ENCODE measurements at regions not wholly inside any gene's neighbourhood (a gene's known extent, or its start where the extent isn't known, plus 50 kb on each side); places are given as distances from the start of the nearest gene placed in this dataset.
A peak's percentile ranks its signal among the peaks of the same experiment; 100 is the strongest.

DNA sequence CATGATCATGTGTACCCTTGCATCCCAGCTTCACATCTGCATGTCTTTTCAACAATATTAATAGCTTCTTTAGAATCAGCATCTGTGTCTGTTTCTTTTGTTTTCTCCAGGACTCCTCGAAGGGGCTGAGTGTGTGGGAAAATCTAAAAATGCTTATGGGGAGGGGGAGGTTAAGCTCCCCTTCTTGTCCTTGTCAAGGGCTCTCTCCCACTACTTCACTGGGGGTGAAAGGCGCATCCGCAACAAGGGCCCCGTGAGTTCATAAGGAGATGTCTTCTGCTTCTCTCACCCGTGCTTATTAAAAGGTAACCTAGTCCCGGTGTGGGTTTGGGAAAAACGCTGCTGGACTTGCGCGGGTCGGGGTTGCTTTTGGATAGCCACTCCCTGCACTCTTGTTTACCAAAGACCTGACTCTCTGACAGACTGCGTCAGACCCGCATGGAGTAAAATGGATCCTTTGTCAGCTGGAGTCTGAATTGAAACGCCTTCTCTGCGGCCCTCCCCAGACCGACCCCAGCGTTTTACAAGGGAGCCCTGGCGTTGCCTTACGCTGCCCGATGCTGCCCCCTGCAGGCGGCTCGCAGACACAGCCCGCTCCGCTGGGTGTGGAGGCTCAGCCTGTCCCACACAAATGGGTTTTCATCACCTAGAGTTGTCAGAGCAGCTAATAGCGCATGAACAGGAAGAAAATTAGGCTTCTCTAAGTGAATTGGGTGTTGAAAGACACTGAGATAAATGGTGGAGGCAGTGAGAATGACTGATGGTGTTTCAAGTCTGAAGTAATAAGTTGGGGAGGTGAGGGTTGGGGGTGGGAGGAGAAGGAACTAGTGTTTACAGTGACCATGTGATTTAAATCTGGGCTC, 53.8 kb downstream of the IER5 start:
- DNase-seq, result peak; percentile 73

DNA sequence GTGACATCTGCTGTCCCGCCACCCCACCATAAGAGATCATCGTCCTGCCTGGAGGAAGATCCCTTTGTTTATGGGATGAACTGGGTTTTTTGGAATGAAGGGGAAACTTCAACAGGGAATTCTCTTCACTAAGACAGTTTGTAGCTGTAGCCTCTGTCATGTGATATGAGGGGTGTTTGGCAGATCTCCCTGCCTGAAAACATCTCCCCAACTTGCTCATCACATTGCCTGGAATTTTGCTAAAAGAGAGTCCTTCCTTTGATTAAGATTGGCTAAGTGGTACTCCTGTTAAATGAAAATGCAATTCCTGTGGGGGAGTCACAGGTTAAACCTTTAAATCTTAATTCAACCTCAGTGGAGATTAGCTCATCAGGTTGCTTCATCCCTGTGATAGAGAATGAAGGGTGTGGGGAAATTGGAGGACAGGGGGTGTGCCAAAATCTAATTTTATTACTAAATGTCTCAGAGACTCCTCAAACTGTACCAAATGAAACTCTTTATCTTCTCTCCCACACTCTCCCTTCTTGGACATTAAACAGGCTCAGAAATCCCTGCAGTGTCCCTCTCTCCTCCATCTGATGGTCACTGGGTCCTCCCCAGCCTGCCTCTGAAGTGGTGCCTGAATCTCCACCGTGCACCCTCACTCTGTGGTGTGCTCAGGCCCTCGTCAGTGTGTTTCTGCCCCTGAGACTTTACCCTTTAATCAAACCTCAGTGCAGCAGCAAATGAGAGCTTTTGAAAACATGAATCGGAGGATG, 54.8 kb downstream of the IER5 start:
- no peak for DNase-seq

DNA sequence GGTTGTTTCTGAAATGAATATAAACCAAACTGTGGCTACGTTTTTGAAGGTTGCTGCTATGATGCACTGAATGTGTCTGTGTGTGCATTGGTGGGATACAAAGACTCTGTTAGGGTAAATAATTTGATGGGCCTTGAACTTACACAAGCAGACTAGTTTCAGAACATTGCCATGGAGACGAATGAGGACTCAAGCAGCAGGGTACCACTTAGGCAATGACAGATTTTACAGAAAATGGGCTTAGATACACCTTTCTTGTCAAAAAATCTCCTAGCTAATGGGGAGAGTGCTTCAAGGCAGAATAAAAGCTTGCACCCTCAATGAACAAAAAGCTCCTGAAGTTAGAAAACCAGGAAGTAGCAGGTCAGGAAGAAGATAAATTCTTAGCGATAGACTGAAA, 55.7 kb downstream of the IER5 start:
- DNase-seq, result no peak

DNA sequence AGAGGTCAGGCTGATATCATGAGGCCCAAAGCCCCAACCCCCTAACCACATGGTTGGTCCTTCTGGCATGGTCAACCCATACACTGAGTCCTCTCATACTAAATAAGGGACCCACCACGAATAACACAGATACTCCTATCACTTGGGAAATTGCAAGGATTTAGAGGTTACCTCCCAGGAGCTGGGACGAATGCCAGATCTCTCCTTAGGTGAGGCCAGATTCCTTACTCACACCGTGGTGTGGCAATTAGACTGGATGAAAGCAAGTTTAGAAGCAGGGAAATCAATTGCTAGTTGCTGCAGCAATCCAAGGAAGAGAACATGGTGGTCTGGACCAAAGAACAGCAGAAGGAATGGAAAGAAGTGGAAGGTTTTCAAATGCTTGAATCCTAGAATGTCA, 60.1 kb downstream of the IER5 start:
- DNase-seq, result no peak

DNA sequence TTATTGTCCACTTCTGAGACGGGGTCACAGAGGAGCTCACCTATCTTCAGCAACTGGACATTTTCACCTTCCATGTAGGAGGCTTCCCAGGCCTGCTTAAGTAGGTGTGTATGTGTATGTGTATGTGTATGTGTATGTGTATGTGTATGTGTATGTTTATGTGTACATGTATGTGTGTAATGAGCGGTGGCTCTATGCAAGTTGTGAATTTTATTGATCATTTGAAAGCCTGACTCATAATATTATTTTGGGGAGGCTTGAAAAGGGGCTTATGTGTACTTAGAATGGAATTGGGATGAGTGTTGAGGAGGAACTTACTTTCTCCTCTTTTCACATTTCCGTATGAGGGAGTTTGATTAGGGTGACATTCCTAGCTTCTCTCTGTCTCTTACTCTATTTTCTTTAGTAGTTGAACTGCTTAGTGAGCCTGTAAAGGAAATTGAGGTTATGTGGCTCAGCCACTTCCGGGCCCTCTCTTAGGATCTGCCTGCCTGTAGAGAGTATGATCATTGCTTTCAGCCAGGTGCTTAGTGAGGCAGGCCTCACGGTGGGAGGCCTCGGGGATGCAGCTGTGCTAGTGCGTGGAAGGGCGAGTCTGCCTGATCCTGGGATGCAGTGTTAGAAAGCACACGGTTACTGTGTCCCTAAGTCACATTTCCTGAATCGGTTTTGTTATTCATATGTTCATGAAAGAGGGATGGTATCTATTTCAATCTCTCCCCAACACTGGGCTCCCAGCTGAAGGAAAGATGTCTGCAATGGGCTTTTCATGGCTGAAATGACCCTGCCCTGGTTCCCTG, 61.0 kb downstream of the IER5 start:
- DNase-seq, result peak; percentile 80

DNA sequence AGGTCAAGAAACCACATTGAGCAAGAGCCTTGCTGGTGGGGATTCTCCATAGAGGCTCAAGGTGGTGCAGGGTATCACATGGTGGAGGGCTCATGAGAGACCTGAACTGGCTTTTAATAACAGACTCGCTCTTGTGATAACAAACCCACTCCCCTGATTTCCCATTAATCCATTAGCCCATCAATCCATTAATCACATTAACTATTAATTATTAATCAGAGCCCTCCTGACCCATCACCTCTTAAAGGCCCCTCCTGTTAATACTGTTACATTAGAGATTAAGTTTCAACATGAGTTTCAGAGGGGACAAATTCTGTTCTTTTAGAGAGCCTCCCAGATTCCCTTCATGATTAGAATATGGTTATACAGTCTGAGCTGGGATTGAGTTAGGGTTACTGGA, 61.8 kb downstream of the IER5 start:
- DNase-seq, result no peak

DNA sequence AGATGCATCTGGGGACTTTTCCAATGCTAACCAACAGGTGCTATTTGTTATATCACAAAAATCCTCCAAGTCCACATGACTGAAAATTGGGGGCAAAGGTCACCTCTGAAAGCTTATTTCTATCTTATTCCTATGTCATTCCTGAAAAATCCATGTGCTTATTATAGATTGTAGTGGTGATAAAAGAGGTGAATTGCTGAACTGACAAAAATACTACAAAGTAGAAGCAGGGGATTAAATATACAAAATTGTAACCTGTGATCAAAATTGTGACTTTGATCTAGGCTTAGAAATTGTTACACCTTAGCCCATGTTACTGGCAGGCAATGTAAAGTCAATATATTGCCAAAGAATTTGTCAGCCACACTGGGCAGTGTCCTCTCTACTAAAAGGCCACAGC, 62.3 kb downstream of the IER5 start:
- DNase-seq, result no peak

DNA sequence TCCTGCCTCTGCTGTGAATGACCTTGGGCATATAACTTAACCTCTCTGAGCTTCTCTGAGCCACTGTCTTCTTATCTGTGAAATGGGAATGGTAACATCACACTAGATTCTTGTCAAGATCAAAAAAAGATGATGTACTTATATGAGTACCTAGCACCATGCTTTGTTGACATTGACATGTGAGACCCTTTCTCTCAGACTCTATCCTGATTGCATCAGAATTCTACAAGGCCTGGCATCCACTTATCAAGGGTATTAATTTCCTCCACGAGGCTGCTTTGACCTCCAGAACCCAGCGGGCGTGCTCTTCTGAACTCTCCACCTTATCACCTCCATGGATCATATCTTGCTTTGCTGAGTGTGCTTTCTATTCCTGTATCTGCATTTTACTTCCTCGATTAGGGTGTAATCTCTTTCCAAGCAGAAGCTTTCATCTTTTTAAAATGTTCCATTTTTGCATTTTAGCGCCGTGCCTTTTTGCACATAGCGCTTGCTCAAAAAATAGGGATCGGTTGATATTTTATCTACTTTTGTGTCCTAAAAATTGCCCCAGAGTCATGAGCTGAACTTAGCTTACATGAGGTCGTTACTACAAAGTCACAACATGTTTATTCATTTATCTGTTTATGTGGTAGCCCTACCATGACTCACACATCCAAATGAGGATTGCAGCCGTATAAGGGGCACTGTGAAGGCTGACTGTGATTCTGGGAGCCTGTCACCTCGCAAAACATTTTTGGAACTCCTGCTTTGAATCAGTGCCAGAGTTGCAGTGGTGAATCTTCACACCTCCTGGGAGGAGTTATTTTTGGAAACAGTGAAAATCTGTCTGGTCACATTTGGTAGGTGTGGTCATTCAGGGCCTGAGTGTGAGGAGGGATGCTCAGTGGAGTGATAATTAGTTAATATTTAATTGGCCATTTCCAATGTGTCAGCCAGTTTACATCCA, 63.2 kb downstream of the IER5 start:
- no peak for DNase-seq

DNA sequence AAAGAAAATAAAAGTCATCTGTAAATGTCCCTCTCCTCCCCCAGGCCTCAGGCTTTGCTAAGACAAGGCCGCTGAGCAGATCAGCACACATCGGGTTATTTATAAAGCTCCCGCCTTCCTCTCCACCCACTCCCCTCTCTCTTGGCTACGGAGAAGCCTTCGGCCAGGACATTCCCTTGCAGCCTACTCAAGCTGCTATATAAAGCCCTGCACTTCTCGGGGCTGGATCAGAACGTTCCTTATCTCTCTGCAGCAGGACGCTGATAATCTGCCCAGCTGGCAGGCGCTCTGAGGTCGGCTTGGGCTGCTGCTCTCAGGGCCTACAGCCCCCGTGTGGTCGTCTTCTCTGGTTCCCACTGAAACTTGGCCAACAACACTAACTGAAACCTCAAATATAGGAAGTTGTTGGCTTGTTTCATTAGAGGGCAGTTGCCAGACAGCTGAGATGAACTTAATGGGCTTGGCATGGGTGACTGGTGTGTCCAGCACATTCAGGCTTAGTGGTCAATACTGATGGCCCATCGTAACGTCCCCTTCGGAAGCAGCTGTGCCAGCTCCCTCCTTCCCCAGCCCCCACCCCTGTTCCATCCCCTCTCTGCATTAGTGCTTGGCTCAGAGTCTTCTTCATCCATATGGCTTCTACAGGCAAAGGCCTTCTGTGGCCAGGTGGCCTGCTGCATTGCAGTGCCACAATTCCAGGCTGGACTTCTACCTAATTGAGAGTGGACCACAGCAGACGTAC, 64.6 kb downstream of the IER5 start:
- peak; percentile 92 for DNase-seq

DNA sequence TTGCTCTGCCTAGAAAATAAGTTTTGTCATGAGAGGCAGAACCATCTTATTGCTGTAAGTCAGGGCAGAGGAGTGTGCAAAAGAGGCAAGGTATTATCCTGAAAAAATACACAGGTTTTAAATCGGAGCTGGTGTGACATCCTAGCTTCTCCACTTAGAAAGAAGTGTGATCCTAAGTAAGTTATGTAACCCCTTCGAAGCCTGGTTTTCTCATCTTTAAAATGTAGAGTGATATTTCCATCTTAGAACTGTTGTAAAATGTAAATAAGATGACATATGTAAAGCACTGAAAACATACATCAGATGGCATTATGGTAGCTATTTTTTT, 65.1 kb downstream of the IER5 start:
- no peak for DNase-seq

DNA sequence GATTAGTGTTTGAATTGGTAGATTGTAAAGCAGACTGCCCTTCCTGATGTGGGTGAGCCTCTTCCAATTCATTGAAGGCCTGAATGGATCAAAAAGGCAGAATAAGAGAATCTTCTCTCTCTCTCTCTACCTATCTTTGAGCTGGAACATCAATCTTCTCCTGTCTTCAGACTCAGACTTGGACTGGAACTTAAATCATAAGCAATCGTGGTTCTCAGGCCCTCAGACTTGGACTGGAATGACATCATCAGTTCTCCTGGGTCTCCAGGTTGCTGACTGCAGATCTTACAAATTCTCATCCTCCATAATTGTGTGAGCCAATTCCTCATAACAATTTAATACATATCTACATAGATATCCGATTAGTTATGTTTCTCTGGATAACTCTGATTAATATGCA, 66.8 kb downstream of the IER5 start:
- no peak for DNase-seq

DNA sequence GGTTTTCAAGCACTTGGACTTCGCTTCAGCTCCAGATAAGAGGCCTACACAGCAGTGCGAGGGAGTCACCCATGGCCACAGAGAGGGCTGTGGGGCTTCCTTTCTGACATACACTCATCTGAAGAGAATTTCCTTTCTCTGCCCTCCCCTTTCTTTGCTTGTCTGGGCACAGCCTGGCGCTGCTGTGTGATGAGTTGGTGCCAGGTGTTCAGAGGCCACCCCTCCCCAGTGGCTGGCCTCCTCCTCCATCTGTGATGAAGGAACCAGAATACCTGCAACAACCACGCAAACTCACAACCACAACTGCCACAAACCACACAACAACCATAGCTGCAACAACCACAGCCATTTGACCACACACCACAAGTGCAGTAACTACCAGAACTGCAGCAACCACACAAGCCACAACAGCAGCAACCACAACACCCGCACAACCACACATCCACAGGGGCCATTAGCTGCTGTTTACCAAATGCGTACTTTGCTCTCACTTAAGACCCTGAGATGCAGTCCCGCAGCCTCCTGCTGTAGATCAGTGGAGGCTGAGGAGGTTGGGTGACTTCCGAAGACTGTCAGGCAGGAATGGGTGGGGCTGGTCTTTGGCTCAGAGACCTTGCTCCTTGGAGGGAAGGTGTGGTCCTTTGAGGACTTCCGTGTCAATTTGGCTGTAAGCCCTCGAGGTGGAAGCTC, 71.1 kb downstream of the IER5 start:
- peak; percentile 67 for DNase-seq

DNA sequence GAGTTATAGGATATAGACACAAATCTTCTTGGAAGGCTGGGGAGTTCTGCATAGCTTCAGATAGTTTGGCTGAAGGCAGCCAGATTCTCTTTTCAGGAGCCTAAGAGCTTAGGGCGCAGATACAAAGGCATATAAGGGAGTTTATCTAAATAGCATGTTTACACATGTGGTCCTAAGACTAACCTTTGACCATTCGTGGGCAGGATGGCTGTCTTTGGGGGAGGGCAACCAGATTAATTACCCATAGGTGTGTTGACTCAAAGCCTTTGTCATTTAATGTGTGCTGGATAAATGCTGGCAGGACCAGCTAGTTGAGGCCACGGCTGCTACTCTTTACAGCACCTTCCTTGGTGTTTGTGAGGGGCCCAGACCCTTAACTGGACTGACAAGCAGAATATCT, 71.8 kb downstream of the IER5 start:
- DNase-seq, result no peak

DNA sequence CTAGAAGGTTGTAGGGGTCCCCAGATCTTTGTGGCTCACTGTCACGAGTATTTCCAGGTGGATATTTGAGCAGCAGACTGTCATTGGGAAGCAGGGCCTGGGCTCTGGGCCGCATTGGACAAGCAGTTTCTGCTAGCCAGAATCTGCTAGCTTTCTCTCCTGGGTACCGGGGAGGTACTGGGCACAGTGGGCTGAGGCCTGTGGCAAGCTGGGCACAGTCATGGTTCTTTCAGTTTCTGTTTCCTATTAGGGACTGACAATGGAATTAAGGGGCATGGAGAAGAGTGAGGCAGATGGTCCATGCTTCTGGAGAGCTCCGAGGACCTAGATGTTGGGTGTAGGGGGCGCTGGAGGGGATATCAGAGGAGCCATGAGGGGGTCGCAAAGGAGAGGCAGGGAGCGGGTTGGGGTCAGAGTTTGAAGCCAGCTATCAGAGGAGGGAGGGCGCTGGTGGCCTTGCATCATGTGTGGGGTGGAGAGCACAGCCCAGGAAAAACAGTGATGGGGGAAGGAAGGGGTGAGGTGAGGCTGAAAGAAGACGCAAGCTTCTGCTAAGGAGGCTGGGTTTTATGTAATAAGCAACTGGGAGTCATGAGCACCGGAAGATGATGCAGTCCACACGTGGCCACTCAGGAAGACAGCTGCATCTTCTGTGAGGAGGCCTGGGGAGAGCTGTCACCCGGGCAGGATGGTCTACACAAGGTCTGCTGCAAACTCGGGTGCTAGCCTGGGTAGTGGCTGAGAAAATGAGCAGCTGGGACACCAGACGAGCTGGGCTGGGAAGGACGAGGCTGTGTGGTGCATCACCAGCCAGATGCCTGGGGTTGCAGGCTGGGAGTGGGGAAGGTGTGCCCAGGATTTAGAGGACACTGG, 72.7 kb downstream of the IER5 start:
- no peak for DNase-seq

DNA sequence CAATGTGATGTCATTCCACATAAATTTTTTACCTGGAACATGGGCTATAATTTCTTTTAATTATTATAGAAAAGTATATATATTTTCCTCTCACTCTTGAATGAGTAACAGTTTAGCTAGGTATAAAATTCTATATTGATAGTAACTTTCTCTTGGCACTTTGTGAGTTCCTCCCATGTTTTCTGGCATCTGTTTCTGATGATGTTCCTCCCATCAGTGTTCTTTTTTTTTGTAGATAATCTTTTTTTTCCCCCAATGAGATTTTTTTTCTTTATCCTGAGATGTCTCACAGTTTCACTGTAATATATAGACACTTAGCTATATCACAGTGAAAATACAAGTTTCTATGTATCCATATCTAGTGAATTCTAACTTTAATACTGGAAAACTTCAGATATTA, 75.2 kb downstream of the IER5 start:
- no peak for DNase-seq

DNA sequence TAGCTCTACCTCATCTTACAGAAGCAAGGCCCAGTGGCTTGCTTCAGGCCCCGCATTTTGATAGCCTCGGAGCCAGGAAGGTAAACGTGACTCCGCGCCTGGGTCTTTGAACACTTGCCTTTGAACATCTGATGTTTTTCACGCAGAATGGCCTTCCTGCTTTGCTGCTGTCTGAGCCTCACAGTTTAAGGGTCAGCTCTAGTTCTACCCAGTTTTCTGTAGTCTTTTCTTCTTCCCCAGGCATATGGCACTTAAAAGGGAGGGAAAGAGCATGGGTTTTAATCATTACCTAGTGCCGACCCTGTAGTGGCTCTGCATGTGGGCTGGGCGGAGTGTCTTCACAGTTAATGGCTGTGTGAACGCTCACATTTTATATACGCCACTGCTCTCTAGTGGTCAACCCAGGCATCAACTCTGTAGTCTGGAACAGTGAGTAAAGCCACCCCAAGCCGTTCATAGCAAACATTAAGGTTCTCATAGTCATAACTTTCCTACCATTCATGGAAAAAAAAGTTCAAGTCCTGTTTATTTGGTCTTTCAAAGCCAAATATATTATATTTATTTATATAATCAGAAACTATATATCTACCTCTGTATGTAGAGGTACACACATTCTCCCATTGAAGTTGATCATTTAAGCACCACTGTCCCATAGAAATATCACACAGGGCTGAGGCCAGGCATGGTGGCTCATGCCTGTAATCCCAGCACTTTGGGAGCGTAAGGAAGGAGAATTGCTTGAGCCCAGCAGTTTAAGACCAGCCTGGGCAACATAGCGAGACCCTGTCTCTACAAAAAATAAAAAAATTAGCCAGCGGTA, 78.1 kb downstream of the IER5 start:
- DNase-seq, result peak; percentile 73

DNA sequence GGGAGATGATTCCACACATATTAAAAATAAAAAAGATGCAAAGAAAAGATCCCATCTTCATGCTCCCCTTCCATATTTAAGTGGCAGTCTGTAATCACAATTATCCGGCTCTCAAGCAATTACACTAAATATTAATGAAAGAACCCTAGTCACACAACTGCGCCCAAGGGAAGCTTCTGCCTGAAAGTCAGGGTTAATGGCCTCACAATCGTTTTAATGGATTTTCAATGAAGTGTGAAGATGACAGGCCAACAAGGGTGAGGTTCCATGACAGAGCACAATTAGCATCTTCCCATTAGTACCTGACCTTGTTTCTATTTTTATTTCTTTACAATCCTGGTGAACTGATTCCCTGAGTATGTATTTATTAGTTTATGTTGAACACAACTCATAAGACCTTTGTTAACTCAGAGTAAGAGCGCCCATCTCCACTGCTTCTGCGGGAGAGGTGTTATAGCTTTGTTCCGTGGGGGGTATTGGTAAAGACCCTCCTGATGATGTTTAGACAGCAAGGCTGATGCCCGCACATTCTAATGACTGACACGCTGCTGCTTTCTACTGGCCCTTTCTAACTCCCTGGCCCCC, 80.9 kb downstream of the IER5 start:
- no peak for DNase-seq

DNA sequence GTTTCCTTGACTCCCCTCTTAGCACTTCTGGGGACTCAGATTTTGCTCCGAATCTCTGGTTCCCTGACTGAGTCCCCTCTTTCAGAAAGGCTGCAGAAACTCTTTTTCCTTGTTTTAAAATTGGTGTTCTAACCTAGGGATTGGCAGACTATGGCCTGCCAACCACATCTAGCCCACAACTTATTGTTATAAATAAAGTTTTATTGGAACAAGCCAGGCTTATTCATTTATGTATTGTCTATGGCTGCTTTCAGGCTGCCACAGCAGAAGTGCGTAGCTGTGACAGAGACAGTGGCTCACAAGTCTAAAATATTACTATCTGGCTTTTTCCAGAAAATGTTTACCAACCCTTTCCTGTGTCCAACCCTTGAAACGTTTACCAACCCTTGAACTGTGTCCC, 81.7 kb downstream of the IER5 start:
- DNase-seq, result no peak

DNA sequence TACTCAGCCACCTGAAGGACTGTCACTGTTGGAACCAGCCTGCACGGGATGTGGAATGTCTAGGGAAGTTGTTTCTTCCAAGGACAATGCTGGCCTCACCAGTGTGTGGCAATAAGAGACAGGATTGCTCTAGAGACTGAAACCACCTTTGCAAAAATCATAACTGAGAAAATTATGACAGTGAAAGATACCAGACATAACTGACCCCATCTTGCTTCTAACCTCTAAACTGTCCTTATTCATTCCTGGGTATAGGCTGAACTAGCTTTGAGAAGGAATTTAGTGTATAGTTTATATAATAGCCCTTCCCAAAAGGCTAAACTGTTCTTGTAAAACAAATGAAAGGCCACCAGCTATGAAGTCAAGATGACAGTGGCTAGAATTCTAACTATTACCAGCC, 83.6 kb downstream of the IER5 start:
- no peak for DNase-seq

Data from GDM1 (cell line).